NT2/D1 (cell line): ENCODE measurements at regions not wholly inside any gene's neighbourhood (a gene's known extent, or its start where the extent isn't known, plus 50 kb on each side); places are given as distances from the start of the nearest gene placed in this dataset.

Source experiments
- YY1 ChIP-seq: IDR thresholded peaks from 2 replicates; pipeline ENCODE4 v1.6.1; 2011; ENCODE audit not compliant: insufficient read length, insufficient read depth
- ZNF274 ChIP-seq: IDR thresholded peaks from 2 replicates; pipeline ENCODE4 v1.6.1; 2011; ENCODE audit warnings: mild to moderate bottlenecking, low read depth, low read length

DNA sequence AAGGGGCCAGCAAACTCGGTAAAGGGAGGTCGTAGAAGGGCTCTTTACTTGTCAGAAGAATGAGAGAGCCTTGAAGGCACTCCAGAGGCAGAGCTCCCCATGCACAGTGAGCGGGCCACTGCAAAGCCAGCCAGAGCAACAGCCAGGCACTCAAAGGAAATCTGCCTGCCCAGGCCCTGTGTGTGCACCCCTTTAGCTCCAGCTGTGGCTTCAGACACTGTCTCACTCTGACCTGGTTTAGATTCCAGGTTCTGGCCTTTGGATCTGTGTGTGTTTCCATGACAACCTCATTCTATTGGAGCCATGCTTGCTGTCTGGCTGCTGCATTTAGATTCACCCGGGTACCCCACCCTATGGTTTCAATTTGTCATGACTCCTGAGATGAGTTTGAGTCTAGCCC, 170.3 kb downstream of the CAPZA3 start:
- TF ChIP-seq ZNF274 (no peak), YY1 (no peak)
